ENCODE measurements at regions not wholly inside any gene's neighbourhood (a gene's known extent, or its start where the extent isn't known, plus 50 kb on each side); places are given as distances from the start of the nearest gene placed in this dataset.

GRCh38 chr4:42809419-42810084, 83.0 kb upstream of the GRXCR1 start:
- no peak overlapping the region for H3K27ac ChIP-seq (ENCODE audit: low read depth in 2 of 2, low read length in 1 of 2)
- no peaks in the 10 kb centered on the region for H3K79me2 ChIP-seq (ENCODE audit: insufficient read depth)
- TF ChIP-seq REST (IDR thresholded peaks at IDR 0.05; ENCODE audit: low read depth, low read length) (no peak), EP300 (IDR thresholded peaks at IDR 0.05; ENCODE audit: borderline replicate concordance in 1 of 2, low read depth in 1 of 2, low read length in 1 of 2) (no peak), USF2 (IDR thresholded peaks at IDR 0.05; ENCODE audit: borderline replicate concordance, low read depth, low read length) (no peak), MAX (IDR thresholded peaks at IDR 0.05; ENCODE audit: low read depth) (no peak), FOSL2 (IDR thresholded peaks at IDR 0.05; ENCODE audit: borderline replicate concordance, low read depth) (no peak), EZH2phosphoT487 (IDR thresholded peaks at IDR 0.05; ENCODE audit: borderline replicate concordance, low read depth) (no peak), NFIC (IDR thresholded peaks at IDR 0.05; ENCODE audit: borderline replicate concordance) (no peak), NRF1 (IDR thresholded peaks at IDR 0.05; ENCODE audit: low read depth, low read length) (no peak), GATA2 (CRISPR knock-in tag; IDR thresholded peaks at IDR 0.05) (no peak), TAF1 (IDR thresholded peaks at IDR 0.05; ENCODE audit: borderline replicate concordance, low read depth, low read length) (no peak), PBX3 (IDR thresholded peaks at IDR 0.05) (no peak), TCF12 (IDR thresholded peaks at IDR 0.05) (no peak), JUND (IDR thresholded peaks at IDR 0.05) (no peak)
- TF ChIP-seq, protein P1, sequence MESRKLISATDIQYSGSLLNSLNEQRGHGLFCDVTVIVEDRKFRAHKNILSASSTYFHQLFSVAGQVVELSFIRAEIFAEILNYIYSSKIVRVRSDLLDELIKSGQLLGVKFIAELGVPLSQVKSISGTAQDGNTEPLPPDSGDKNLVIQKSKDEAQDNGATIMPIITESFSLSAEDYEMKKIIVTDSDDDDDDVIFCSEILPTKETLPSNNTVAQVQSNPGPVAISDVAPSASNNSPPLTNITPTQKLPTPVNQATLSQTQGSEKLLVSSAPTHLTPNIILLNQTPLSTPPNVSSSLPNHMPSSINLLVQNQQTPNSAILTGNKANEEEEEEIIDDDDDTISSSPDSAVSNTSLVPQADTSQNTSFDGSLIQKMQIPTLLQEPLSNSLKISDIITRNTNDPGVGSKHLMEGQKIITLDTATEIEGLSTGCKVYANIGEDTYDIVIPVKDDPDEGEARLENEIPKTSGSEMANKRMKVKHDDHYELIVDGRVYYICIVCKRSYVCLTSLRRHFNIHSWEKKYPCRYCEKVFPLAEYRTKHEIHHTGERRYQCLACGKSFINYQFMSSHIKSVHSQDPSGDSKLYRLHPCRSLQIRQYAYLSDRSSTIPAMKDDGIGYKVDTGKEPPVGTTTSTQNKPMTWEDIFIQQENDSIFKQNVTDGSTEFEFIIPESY (IDR thresholded peaks at IDR 0.05; ENCODE audit: borderline replicate concordance, low read depth) = no peak
- no peaks in the 10 kb centered on the region; a peak in 1 of 4 replicates for H3K4me1 ChIP-seq (ENCODE audit: control insufficient read depth in 1 of 2, insufficient read depth in 2 of 2, low read depth in 1 of 2, low read length in 1 of 2)
- H2AFZ ChIP-seq (ENCODE audit: low read depth) = no peak overlapping the region
- no peaks in the 10 kb centered on the region for H4K20me1 ChIP-seq (ENCODE audit: insufficient read depth)
- POLR2A ChIA-PET = no interaction called here
- CTCF ChIA-PET = interaction anchor here (0.6 to 2.0 kb wide), 2 partner anchors 156 to 380 kb away, joined by 4 read pairs; no protein-coding TSS in a partner anchor
- no peaks in the 10 kb centered on the region for H3K27me3 ChIP-seq (ENCODE audit: insufficient read depth)
- H3K9me3 ChIP-seq = no peaks in the 10 kb centered on the region
- H3K4me3 ChIP-seq (ENCODE audit: low read depth in 2 of 2, low read length in 1 of 2) = no peak overlapping the region
- no peaks in the 10 kb centered on the region for H3F3A ChIP-seq (replicated peaks; ENCODE audit: insufficient read depth)
- H3K36me3 ChIP-seq (replicated peaks in 1 of 2; ENCODE audit: control insufficient read depth in 1 of 2, insufficient read depth in 2 of 2, low read length in 1 of 2) = no peaks in the 10 kb centered on the region
- no peak for DNase-seq
- no peak overlapping the region for H3K9ac ChIP-seq
- H3K4me2 ChIP-seq = no peak overlapping the region
- WGBS (ENCODE audit: low lambda C conversion rate) = 38% methylated on average over 5 of the region's 7 CpGs
- no peaks in the 10 kb centered on the region for H3K9me2 ChIP-seq
